GM23338 (cell line): ENCODE measurements at regions not wholly inside any gene's neighbourhood (a gene's known extent, or its start where the extent isn't known, plus 50 kb on each side); places are given as distances from the start of the nearest gene placed in this dataset.

Experiments
- ATAC-seq: fragments of 200-7000 bp; cut with Tn5 transposase; 3 replicates; pipeline ENCODE4 v1.9.1; 2020
- DNase-seq: peaks from one replicate; pipeline ENCODE4 v3.0.0-alpha.2; 2015; ENCODE audit warnings: low spot score
- H2AFZ ChIP-seq: fragments of 200-600 bp; sonication (generic); 2 replicates; pipeline ENCODE4 v1.8.0; 2016; ENCODE audit warnings: antibody characterized with exemption, mild to moderate bottlenecking, moderate library complexity
- H3F3A ChIP-seq: fragments of 200-600 bp; sonication (generic); replicated peaks from 2 replicates; pipeline ENCODE4 v1.8.0; 2017; ENCODE audit warnings: antibody characterized with exemption, mixed run types, low read depth
- H3K27ac ChIP-seq: fragments of 200-600 bp; sonication (generic); 2 replicates; pipeline ENCODE4 v1.6.1; 2016; ENCODE audit warnings: low read depth
- H3K27me3 ChIP-seq: fragments of 200-600 bp; sonication (generic); 2 replicates; pipeline ENCODE4 v1.8.0; 2016; ENCODE audit warnings: mild to moderate bottlenecking, mixed run types, moderate library complexity; ENCODE audit not compliant: insufficient read depth
- H3K36me3 ChIP-seq: fragments of 200-600 bp; sonication (generic); 2 replicates; pipeline ENCODE4 v1.8.0; 2016; ENCODE audit warnings: mild to moderate bottlenecking; ENCODE audit not compliant: insufficient read depth
- H3K4me1 ChIP-seq: fragments of 200-600 bp; sonication (generic); 2 replicates; pipeline ENCODE4 v1.8.0; 2016; ENCODE audit warnings: mild to moderate bottlenecking, moderate library complexity; ENCODE audit not compliant: insufficient read depth
- H3K4me2 ChIP-seq: fragments of 200-600 bp; sonication (generic); 2 replicates; pipeline ENCODE4 v1.7.1; 2017; ENCODE audit warnings: mixed run types
- H3K4me3 ChIP-seq: fragments of 200-600 bp; sonication (generic); 2 replicates; pipeline ENCODE4 v1.6.1; 2016; ENCODE audit warnings: mixed run types
- H3K79me2 ChIP-seq: fragments of 200-600 bp; sonication (generic); replicated peaks from 2 replicates; pipeline ENCODE4 v1.8.0; 2017; ENCODE audit warnings: mild to moderate bottlenecking; ENCODE audit not compliant: insufficient read depth
- H3K9me2 ChIP-seq: fragments of 200-600 bp; sonication (generic); 2 replicates; pipeline ENCODE4 v1.8.0; 2017; ENCODE audit not compliant: insufficient read depth
- H4K20me1 ChIP-seq: fragments of 200-600 bp; sonication (generic); replicated peaks from 2 replicates; pipeline ENCODE4 v1.8.0; 2017; ENCODE audit warnings: mild to moderate bottlenecking; ENCODE audit not compliant: insufficient read depth
- H3K27ac Mint-ChIP-seq: 2 replicates; pipeline ENCODE4 v1.8.0; 2020; ENCODE audit warnings: inconsistent platforms, mild to moderate bottlenecking, moderate library complexity, mixed read lengths
- H3K27me3 Mint-ChIP-seq: 3 replicates; pipeline ENCODE4 v1.8.0; 2022; ENCODE audit warnings: low read depth, mild to moderate bottlenecking, moderate library complexity, mixed read lengths, inconsistent platforms; ENCODE audit not compliant: insufficient read depth, poor library complexity
- H3K36me3 Mint-ChIP-seq: 3 replicates; pipeline ENCODE4 v1.8.0; 2021; ENCODE audit warnings: low read depth, mild to moderate bottlenecking, inconsistent platforms, moderate library complexity, mixed read lengths
- H3K4me1 Mint-ChIP-seq: 3 replicates; pipeline ENCODE4 v1.8.0; 2020; ENCODE audit warnings: mild to moderate bottlenecking, inconsistent platforms, mixed read lengths
- H3K4me3 Mint-ChIP-seq: 3 replicates; pipeline ENCODE4 v1.8.0; 2021; ENCODE audit warnings: moderate library complexity, mild to moderate bottlenecking, inconsistent platforms, mixed read lengths
- H3K9me3 Mint-ChIP-seq: 3 replicates; pipeline ENCODE4 v1.8.0; 2020; ENCODE audit warnings: moderate library complexity, mild to moderate bottlenecking, inconsistent platforms, mixed read lengths
- CREB1 ChIP-seq: fragments of 250-450 bp; sonication (Bioruptor Pico); IDR thresholded peaks from 2 replicates; pipeline ENCODE4 v1.5.0; 2020; ENCODE audit warnings: low read depth, mild to moderate bottlenecking, moderate library complexity
- EZH2 ChIP-seq: fragments of 200-600 bp; sonication (generic); IDR thresholded peaks from one replicate; pipeline ENCODE4 v1.8.0; 2017; ENCODE audit warnings: antibody characterized with exemption, mild to moderate bottlenecking, low read depth; ENCODE audit not compliant: unreplicated experiment
- EZH2phosphoT487 ChIP-seq: fragments of 200-600 bp; sonication (generic); IDR thresholded peaks from one replicate; pipeline ENCODE4 v1.8.1; 2018; ENCODE audit warnings: antibody characterized with exemption; ENCODE audit not compliant: unreplicated experiment
- JUNB ChIP-seq: IDR thresholded peaks from one replicate; pipeline ENCODE4 v1.6.1; 2016; ENCODE audit warnings: antibody characterized with exemption; ENCODE audit not compliant: unreplicated experiment
- NANOG ChIP-seq: IDR thresholded peaks from 2 replicates; pipeline ENCODE4 v1.6.1; 2016; ENCODE audit warnings: antibody characterized with exemption, borderline replicate concordance
- POLR2AphosphoS5 ChIP-seq: IDR thresholded peaks from 2 replicates; pipeline ENCODE4 v1.6.1; 2016; ENCODE audit warnings: antibody characterized with exemption, low read depth
- STAT1 ChIP-seq: IDR thresholded peaks from one replicate; pipeline ENCODE4 v1.6.1; 2016; ENCODE audit warnings: antibody characterized with exemption; ENCODE audit not compliant: unreplicated experiment
- ZNF114 ChIP-seq: fragments of 250-450 bp; sonication (Bioruptor Pico); IDR thresholded peaks from 2 replicates; pipeline ENCODE4 v1.5.0; 2020; ENCODE audit warnings: mild to moderate bottlenecking, moderate library complexity
- ZNF331 ChIP-seq: fragments of 250-450 bp; sonication (Bioruptor Pico); IDR thresholded peaks from 2 replicates; pipeline ENCODE4 v1.5.0; 2020; ENCODE audit warnings: low read depth, mild to moderate bottlenecking, moderate library complexity
- TF ChIP-seq, protein P1 (sequence below): IDR thresholded peaks from one replicate; pipeline ENCODE4 v1.6.1; 2018; ENCODE audit warnings: antibody characterized with exemption; ENCODE audit not compliant: unreplicated experiment
- TF ChIP-seq, protein P2 (sequence below): IDR thresholded peaks from 2 replicates; pipeline ENCODE4 v1.6.1; 2016; ENCODE audit warnings: antibody characterized with exemption
- TF ChIP-seq, protein P3 (sequence below), 2 experiments: fragments of 200-600 bp in 1 of 2; sonication (generic) in 1 of 2; conservative IDR thresholded peaks; 2 replicates each; pipeline versions ENCODE4 v1.5.1 to v1.6.1; 2016 to 2017; ENCODE audit warnings: antibody characterized with exemption in 2 of 2, low read depth in 2 of 2, mild to moderate bottlenecking in 2 of 2, moderate library complexity in 1 of 2
- TF ChIP-seq, protein P4 (sequence below): fragments of 250-450 bp; sonication (Bioruptor Pico); IDR thresholded peaks from 2 replicates; pipeline ENCODE4 v1.5.0; 2020; ENCODE audit warnings: mild to moderate bottlenecking, moderate library complexity

DNA sequence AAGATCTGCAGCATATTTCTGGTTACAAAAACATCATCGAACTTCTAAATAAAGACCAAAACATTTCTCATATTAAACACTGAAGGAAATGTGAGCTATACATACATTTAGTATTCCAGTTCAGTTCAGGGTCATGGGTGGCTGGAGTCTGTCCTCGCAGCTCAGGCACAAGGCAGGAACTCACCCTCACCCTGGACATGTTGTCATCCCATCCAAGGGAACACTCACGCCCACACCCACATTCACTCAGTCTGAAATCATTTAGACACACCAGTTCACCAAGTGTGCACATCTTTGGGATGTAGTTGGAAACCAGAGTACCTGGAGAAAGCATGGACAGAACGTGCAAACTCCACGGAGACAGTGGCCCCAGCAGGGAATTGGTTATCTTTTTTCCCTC lies 481.0 kb downstream of the RASEF start:
- Histone ChIP-seq H3K36me3 (no peaks in the 10 kb centered on the region), H3K27ac (no peak overlapping the region), H3K4me2 (no peak overlapping the region), H3K4me1 (no peaks in the 10 kb centered on the region), H3K79me2 (no peaks in the 10 kb centered on the region), H3F3A (no peaks in the 10 kb centered on the region), H3K9me2 (no peaks in the 10 kb centered on the region; the same call in none of the 2 replicates), H2AFZ (no peak overlapping the region), H3K4me3 (no peak overlapping the region), H4K20me1 (no peaks in the 10 kb centered on the region), H3K27me3 (no peaks in the 10 kb centered on the region)
- Mint-ChIP-seq H3K27ac (no peak overlapping the region), H3K9me3 (peaks cover 13% of the 10 kb centered on the region; the same call in 2 of the 3 replicates), H3K4me1 (peaks cover 5% of the 10 kb centered on the region; the same call in 2 of the 3 replicates), H3K4me3 (no peak overlapping the region), H3K36me3 (no peaks in the 10 kb centered on the region; the same call in 1 of the 3 replicates), H3K27me3 (peaks cover 4% of the 10 kb centered on the region)
- TF ChIP-seq POLR2AphosphoS5 (no peak), ZNF331 (CRISPR knock-in tag) (no peak), STAT1 (no peak), EZH2phosphoT487 (no peak), EZH2 (no peak), ZNF114 (CRISPR knock-in tag) (no peak), JUNB (no peak), CREB1 (CRISPR knock-in tag) (no peak), NANOG (no peak)
- TF ChIP-seq, protein P1, sequence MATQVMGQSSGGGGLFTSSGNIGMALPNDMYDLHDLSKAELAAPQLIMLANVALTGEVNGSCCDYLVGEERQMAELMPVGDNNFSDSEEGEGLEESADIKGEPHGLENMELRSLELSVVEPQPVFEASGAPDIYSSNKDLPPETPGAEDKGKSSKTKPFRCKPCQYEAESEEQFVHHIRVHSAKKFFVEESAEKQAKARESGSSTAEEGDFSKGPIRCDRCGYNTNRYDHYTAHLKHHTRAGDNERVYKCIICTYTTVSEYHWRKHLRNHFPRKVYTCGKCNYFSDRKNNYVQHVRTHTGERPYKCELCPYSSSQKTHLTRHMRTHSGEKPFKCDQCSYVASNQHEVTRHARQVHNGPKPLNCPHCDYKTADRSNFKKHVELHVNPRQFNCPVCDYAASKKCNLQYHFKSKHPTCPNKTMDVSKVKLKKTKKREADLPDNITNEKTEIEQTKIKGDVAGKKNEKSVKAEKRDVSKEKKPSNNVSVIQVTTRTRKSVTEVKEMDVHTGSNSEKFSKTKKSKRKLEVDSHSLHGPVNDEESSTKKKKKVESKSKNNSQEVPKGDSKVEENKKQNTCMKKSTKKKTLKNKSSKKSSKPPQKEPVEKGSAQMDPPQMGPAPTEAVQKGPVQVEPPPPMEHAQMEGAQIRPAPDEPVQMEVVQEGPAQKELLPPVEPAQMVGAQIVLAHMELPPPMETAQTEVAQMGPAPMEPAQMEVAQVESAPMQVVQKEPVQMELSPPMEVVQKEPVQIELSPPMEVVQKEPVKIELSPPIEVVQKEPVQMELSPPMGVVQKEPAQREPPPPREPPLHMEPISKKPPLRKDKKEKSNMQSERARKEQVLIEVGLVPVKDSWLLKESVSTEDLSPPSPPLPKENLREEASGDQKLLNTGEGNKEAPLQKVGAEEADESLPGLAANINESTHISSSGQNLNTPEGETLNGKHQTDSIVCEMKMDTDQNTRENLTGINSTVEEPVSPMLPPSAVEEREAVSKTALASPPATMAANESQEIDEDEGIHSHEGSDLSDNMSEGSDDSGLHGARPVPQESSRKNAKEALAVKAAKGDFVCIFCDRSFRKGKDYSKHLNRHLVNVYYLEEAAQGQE = no peak
- TF ChIP-seq, protein P2, sequence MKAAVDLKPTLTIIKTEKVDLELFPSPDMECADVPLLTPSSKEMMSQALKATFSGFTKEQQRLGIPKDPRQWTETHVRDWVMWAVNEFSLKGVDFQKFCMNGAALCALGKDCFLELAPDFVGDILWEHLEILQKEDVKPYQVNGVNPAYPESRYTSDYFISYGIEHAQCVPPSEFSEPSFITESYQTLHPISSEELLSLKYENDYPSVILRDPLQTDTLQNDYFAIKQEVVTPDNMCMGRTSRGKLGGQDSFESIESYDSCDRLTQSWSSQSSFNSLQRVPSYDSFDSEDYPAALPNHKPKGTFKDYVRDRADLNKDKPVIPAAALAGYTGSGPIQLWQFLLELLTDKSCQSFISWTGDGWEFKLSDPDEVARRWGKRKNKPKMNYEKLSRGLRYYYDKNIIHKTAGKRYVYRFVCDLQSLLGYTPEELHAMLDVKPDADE = no peak
- TF ChIP-seq, protein P3, sequence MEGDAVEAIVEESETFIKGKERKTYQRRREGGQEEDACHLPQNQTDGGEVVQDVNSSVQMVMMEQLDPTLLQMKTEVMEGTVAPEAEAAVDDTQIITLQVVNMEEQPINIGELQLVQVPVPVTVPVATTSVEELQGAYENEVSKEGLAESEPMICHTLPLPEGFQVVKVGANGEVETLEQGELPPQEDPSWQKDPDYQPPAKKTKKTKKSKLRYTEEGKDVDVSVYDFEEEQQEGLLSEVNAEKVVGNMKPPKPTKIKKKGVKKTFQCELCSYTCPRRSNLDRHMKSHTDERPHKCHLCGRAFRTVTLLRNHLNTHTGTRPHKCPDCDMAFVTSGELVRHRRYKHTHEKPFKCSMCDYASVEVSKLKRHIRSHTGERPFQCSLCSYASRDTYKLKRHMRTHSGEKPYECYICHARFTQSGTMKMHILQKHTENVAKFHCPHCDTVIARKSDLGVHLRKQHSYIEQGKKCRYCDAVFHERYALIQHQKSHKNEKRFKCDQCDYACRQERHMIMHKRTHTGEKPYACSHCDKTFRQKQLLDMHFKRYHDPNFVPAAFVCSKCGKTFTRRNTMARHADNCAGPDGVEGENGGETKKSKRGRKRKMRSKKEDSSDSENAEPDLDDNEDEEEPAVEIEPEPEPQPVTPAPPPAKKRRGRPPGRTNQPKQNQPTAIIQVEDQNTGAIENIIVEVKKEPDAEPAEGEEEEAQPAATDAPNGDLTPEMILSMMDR (conservative IDR thresholded peaks at IDR 0.05; ENCODE audit: low read depth in 2 of 2) = no peak
- TF ChIP-seq, protein P4, sequence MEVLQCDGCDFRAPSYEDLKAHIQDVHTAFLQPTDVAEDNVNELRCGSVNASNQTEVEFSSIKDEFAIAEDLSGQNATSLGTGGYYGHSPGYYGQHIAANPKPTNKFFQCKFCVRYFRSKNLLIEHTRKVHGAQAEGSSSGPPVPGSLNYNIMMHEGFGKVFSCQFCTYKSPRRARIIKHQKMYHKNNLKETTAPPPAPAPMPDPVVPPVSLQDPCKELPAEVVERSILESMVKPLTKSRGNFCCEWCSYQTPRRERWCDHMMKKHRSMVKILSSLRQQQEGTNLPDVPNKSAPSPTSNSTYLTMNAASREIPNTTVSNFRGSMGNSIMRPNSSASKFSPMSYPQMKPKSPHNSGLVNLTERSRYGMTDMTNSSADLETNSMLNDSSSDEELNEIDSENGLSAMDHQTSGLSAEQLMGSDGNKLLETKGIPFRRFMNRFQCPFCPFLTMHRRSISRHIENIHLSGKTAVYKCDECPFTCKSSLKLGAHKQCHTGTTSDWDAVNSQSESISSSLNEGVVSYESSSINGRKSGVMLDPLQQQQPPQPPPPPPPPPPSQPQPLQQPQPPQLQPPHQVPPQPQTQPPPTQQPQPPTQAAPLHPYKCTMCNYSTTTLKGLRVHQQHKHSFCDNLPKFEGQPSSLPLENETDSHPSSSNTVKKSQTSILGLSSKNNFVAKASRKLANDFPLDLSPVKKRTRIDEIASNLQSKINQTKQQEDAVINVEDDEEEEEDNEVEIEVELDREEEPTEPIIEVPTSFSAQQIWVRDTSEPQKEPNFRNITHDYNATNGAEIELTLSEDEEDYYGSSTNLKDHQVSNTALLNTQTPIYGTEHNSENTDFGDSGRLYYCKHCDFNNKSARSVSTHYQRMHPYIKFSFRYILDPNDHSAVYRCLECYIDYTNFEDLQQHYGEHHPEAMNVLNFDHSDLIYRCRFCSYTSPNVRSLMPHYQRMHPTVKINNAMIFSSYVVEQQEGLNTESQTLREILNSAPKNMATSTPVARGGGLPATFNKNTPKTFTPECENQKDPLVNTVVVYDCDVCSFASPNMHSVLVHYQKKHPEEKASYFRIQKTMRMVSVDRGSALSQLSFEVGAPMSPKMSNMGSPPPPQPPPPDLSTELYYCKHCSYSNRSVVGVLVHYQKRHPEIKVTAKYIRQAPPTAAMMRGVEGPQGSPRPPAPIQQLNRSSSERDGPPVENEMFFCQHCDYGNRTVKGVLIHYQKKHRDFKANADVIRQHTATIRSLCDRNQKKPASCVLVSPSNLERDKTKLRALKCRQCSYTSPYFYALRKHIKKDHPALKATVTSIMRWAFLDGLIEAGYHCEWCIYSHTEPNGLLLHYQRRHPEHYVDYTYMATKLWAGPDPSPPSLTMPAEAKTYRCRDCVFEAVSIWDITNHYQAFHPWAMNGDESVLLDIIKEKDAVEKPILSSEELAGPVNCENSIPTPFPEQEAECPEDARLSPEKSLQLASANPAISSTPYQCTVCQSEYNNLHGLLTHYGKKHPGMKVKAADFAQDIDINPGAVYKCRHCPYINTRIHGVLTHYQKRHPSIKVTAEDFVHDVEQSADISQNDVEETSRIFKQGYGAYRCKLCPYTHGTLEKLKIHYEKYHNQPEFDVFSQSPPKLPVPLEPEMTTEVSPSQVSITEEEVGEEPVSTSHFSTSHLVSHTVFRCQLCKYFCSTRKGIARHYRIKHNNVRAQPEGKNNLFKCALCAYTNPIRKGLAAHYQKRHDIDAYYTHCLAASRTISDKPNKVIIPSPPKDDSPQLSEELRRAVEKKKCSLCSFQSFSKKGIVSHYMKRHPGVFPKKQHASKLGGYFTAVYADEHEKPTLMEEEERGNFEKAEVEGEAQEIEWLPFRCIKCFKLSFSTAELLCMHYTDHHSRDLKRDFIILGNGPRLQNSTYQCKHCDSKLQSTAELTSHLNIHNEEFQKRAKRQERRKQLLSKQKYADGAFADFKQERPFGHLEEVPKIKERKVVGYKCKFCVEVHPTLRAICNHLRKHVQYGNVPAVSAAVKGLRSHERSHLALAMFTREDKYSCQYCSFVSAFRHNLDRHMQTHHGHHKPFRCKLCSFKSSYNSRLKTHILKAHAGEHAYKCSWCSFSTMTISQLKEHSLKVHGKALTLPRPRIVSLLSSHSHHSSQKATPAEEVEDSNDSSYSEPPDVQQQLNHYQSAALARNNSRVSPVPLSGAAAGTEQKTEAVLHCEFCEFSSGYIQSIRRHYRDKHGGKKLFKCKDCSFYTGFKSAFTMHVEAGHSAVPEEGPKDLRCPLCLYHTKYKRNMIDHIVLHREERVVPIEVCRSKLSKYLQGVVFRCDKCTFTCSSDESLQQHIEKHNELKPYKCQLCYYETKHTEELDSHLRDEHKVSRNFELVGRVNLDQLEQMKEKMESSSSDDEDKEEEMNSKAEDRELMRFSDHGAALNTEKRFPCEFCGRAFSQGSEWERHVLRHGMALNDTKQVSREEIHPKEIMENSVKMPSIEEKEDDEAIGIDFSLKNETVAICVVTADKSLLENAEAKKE (CRISPR knock-in tag) = no peak
- no peak for DNase-seq
- ATAC-seq = no peak
